ENCODE measurements at regions not wholly inside any gene's neighbourhood (a gene's known extent, or its start where the extent isn't known, plus 50 kb on each side); places are given as distances from the start of the nearest gene placed in this dataset.
"Not testable (repeated sequence)": the region's sequence is repeated elsewhere in the genome, so short reads cannot be mapped to it uniquely, and the experiment has no call there.

- not testable (repeated sequence) for DNase-seq
Measured at GRCh38 chr5:176061269-176061622, 93.1 kb upstream of the THOC3 start.

DNA sequence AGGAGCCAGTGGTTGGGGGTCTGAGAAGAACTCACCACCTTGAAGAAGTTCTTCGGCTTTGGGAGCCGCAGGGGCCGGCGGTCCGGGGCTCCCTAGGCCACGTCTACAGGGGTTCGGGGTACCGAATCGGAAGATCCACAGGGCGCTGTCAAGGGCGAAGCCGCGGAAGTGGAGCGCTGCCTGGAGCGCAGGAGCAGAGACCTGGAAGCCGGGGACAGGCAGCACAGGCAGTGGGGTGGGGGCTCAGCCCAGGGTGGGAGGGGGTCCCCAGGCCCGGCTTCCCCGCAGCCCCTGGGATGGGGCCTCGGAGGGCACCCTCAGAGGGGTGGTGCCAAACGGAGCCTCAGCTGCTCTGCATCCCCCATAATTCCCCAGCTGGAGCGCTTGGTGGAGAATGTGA is 93.5 kb upstream of the THOC3 start:
- DNase-seq, result not testable (repeated sequence)

GRCh38 chr5:176066262-176066945 is 98.3 kb upstream of the THOC3 start:
- DNase-seq, result not testable (repeated sequence)

GRCh38 chr5:176067162-176067561 is 99.0 kb upstream of the THOC3 start:
- DNase-seq, result not testable (repeated sequence)

DNA sequence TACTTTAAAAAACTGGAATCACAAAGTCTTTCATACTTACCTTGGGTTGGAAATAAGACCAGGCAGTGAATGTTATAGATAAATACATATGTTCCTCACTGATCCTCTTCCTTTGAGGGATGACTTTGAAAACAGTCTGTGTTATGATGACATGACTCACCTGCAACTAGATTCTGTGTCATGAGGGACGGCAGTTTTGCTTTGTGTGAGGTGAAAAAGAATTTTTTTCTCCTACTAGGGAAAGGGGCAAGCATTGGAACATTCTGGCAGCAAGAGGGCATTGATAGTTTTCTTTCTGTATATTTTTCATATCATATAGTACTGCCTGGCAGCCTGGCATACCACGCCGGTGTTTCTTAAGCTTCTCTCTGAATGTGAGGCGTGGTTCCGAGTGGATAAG is 99.8 kb upstream of the THOC3 start:
- DNase-seq, result not testable (repeated sequence)

DNA sequence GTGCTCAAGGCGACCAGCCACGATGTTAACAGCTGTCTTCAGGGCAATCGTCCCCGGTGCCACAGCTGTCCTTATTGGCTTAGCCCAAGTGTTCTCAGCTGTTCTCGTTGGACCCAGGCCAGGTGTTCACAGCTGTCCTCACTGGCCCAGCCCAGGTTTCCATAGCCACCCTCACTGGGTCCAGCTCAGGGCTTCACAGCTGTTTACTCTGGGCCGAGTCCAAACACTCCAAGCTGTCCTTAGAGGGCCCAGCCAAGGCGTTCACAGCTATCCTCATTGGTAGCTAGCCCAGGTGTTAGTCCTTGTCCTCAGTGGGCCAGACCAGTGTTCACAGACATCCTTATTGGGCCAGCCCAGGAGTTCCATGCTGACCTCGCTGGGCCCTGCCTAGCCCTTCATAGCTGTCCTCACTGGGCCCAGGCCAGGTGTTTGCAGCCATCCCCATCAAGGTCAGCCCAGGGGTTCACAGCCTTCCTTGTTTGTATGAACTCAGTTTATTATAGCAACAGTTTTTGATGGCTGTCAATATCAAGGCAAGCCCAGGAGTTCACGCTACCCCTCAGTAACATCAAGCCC is 106.0 kb upstream of the THOC3 start:
- DNase-seq, result not testable (repeated sequence)

DNA sequence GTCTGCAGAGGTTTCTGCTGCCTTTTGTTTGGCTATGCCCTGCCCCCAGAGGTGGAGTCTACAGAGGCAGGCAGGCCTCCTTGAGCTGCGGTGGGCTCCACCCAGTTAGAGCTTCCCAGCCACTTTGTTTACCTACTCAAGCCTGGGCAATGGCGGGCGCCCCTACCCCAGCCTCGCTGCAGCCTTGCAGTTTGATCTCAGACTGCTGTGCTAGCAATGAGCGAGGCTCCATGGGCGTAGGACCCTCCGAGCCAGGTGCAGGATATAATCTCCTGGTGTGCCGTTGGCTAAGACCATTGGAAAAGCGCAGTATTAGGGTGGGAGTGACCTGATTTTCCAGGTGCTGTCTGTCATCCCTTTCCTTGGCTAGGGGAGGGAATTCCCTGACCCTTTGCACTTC is 115.6 kb upstream of the THOC3 start:
- DNase-seq, result not testable (repeated sequence)

DNA sequence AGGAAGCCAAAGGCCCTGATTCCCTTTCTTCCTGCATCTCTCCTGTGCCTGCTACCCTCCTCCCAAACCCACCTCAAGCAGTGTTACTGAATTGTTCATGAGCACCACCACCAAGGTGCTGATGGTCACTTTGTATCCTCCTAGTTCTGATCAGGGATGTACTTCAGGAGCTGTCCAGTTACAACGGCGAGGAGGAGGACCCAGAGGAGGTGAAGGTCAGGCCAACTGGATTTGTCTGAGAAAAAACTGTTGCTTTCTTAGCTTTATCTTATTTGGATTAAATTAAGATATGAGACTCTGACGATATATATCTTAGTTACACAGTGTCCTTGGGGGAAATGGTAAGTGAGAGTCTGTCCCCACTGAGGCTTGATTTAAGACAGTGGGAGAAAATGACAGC is 135.0 kb upstream of the THOC3 start:
- not testable (repeated sequence) for DNase-seq

- not testable (repeated sequence) for DNase-seq
Measured at GRCh38 chr5:176112888-176113287, 125.3 kb upstream of the SIMC1 start.

- not testable (repeated sequence) for DNase-seq
Measured at GRCh38 chr5:176113673-176114335, 124.4 kb upstream of the SIMC1 start.

GRCh38 chr5:176114825-176115224 is 123.4 kb upstream of the SIMC1 start:
- not testable (repeated sequence) for DNase-seq

- not testable (repeated sequence) for DNase-seq
Measured at GRCh38 chr5:176117699-176118238, 120.5 kb upstream of the SIMC1 start.

- not testable (repeated sequence) for DNase-seq
Measured at GRCh38 chr5:176122361-176122760, 115.9 kb upstream of the SIMC1 start.

- not testable (repeated sequence) for DNase-seq
Measured at GRCh38 chr5:176124120-176124519, 114.1 kb upstream of the SIMC1 start.

DNA sequence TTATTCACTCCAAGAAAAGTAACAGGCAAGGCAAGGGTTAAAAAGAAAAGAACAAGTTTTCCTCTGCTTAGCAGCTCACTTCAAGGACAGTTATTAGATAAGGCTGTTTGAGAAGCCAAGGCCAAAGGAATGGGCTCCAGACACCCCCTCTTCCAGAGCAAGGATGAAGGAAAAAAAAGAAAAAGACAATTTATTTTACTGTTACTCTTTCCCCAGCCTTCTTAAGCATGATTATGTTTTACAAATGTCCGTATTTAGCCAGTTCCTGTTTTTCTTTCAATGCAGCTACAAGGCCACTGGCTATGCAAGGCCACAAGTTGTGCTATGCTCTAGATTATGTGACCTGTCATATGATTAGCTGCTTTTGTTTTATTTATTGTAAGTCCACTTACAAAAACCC is 106.5 kb upstream of the SIMC1 start:
- no peak for DNase-seq

DNA sequence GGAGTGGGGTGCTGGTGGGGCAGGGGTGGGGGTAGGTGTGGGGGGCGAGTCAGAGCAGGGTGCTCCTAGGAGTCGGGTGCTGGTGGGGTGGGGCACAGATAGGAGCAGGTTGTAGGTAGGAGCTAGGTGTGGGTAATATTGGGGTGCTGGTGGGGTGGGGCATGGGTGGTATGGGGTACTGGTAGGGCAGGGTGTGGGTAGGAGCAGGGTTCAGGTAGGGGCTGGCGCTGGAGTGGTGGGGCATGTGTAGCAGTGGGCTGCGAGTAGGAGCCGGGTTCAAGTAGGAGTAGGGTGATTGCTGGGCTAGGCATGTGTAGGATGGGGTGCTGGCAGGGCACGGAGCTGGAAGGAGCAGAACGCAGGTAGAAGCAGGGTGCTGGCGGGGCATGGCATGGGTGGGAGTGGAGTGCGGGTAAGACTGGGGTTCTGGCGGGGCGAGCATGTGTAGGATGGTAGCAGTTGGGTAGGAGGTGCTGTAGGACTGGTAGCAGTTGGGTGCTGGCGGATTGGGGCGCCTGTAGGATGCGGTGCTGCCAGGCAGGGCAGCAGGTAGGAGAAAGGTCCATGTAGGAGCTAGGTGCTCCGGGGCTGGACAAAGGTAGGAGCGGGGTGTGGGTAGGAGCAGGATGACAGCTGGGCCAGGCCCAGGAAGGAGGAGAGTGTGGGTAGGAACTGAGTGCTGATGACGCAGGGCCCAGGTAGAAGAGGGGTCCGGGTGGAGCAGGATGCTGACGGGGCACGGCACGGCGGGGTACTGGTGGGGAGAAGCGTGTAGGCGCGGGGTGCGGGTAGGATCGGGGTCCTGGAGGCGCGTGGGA is 105.5 kb upstream of the SIMC1 start:
- DNase-seq, result no peak

DNA sequence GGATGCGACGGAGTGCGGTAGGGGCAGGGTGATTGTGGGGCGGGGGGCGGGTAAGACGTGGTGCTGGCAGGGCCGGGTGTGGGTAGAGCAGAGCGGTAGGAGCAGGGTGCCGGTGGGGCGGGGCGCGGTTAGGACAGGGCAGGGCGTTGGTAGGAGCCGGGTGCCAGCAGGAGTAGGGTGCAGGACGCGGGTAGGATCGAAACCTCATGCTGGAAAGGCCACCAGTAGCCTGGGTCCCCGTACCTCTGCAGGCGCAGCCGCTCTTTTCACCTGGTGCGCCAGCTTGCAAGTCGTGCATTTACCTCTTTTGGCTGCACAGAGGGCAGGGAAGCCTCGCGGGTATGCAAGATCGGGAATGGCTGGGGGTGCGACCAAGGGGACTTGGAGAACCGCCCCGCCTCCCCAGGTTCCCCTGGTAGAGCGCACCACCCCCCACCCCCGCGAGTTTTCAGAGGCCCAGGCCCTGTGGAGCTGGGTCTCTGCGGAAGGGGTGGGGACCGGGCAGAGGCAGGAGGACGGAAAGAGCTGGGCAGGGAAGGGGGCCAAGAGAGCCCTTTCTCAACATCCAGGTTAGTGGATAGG is 104.8 kb upstream of the SIMC1 start:
- no peak for DNase-seq

DNA sequence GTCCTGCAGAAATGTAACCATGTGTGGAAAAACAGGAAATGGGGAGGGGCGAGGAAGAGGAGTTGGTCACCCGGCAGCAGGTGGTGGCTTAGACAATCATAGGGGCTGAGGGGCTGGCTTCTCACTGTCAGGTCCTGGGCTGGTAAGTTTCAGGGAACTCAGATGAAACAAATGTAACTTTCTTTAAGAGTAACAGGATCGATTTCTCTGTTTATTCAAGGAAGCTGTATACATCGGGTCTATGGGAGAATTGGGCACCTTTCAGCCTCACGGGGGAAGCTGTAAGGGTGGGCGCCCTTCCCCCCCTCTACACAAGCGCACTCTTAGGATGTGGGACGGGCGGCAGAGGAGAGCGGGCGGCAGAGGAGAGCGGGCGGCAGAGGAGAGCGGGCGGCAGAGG is 104.3 kb upstream of the SIMC1 start:
- DNase-seq, result no peak

DNA sequence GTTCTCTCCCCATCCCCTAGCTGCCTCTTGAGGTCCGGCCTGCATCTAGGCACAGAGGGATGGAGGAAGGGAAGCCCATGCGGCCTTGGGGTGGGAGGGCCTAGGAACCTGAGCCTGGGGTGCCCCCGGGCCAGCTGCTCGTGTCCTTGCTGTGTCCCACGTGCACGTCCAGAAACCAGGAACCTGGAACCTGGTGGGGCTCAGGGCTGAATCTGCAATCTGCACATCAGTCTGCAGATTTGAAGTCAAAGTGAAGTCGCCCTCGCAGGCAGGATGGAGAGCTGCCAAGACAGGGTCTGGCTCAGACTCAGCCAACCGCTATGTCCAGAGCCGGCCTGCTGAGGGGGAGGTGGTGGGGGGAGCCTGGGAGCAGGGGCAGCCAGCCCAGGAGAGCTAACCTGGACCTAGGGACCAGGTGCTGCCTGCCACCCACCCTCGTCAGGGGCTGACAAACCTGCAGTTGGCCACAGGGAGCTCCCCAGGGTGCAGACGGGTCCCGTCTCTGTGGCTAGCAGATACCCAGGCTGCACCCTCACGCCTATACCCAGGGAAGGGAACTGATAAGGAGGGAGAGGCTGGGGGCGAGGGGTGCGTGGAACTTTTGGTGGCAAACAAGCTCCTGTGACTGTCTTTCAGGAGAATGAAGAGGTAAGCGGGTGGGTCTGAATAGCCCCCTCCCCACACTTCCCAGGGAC is 103.5 kb upstream of the SIMC1 start:
- no peak for DNase-seq

- not testable (repeated sequence) for DNase-seq
Measured at GRCh38 chr5:176140138-176140537, 98.1 kb upstream of the SIMC1 start.

- no peak for DNase-seq
Measured at GRCh38 chr5:176144508-176144907, 93.7 kb upstream of the SIMC1 start.

DNA sequence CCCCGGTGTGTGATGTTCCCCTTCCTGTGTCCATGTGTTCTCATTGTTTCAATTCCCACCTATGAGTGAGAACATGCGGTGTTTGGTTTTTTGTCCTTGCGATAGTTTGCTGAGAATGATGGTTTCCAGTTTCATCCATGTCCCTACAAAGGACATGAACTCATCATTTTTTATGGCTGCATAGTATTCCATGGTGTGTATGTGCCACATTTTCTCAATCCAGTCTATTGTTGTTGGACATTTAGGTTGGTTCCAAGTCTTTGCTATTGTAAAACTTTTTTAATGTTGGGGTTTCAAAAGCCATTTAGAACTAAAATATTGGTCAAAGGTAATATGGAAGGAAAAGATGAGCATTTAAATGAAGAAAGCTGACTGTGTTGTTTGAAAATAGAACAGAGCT is 88.3 kb upstream of the SIMC1 start:
- not testable (repeated sequence) for DNase-seq
